AG04450 (cell line): ENCODE measurements at regions not wholly inside any gene's neighbourhood (a gene's known extent, or its start where the extent isn't known, plus 50 kb on each side); places are given as distances from the start of the nearest gene placed in this dataset.

Experiments
- CTCF ChIA-PET: fragments of 300-600, 350-600 bp; formaldehyde crosslinking; extraction: SDS; loops from one replicate; lab custom pipeline; 2022; ENCODE audit warnings: antibody characterized with exemption, inconsistent platforms; lab: Charles Lee
- POLR2A ChIA-PET: fragments of 350-600 bp; formaldehyde crosslinking; extraction: SDS; loops from one replicate; lab custom pipeline; 2021; ENCODE audit warnings: antibody characterized with exemption, inconsistent platforms; lab: Yijun Ruan, JAX
- DNase-seq: peaks from one replicate; pipeline ENCODE4 v3.0.0-alpha.2; 2011; ENCODE audit warnings: low read depth, low spot score
- H3K27ac ChIP-seq: one replicate; pipeline ENCODE4 v1.5.1; 2012; ENCODE audit warnings: low read depth, low read length, control low read depth
- H3K27me3 ChIP-seq: one replicate; pipeline ENCODE4 v1.6.0; 2012; ENCODE audit warnings: low read length; ENCODE audit not compliant: control insufficient read depth, insufficient read depth
- H3K4me3 ChIP-seq: 2 replicates; pipeline ENCODE4 v1.5.1; 2011; ENCODE audit warnings: mild to moderate bottlenecking, low read depth, low read length, control low read depth
- H3K9me3 ChIP-seq: 2 replicates; pipeline ENCODE4 v1.5.1; 2012; ENCODE audit warnings: low read length; ENCODE audit not compliant: control insufficient read depth, insufficient read depth
- TF ChIP-seq, protein P1 (sequence below): IDR thresholded peaks from 2 replicates; pipeline ENCODE4 v1.5.1; 2011; ENCODE audit warnings: low read depth, low read length, control low read depth, inconsistent platforms

- H3K4me3 ChIP-seq, result no peak overlapping the region
- TF ChIP-seq, protein P1, sequence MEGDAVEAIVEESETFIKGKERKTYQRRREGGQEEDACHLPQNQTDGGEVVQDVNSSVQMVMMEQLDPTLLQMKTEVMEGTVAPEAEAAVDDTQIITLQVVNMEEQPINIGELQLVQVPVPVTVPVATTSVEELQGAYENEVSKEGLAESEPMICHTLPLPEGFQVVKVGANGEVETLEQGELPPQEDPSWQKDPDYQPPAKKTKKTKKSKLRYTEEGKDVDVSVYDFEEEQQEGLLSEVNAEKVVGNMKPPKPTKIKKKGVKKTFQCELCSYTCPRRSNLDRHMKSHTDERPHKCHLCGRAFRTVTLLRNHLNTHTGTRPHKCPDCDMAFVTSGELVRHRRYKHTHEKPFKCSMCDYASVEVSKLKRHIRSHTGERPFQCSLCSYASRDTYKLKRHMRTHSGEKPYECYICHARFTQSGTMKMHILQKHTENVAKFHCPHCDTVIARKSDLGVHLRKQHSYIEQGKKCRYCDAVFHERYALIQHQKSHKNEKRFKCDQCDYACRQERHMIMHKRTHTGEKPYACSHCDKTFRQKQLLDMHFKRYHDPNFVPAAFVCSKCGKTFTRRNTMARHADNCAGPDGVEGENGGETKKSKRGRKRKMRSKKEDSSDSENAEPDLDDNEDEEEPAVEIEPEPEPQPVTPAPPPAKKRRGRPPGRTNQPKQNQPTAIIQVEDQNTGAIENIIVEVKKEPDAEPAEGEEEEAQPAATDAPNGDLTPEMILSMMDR, result no peak
- peaks cover 7% of the 10 kb centered on the region; the same call in 1 of the 2 replicates for H3K9me3 ChIP-seq
- POLR2A ChIA-PET, result no interaction called here
- CTCF ChIA-PET, result no interaction called here
- H3K27ac ChIP-seq, result no peak overlapping the region
- DNase-seq, result no peak
- no peaks in the 10 kb centered on the region for H3K27me3 ChIP-seq
Measured at GRCh38 chr2:56502616-56503015, 318.8 kb downstream of the CCDC85A start.

DNA sequence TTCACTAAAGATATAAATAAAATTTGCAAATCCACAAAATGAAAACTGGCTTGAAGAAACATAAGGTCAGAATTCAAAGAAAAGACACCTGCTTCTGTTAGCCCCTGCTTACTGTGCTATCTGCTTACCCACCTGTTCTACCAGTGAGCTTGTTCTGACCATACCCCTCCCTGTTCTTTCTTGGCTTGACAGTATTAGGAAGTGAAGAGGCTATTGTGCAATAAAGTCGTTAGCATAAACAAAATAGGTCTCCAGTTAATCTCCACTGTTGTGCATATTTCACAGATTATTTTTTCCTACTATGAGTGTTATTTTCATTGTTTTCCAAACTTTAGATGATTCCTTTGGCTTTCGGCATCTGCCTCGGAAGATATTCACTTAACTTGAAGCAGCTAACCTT is 322.1 kb downstream of the CCDC85A start:
- TF ChIP-seq, protein P1, result no peak
- Histone ChIP-seq H3K9me3 (peaks cover 19% of the 10 kb centered on the region), H3K4me3 (no peak overlapping the region), H3K27ac (no peak overlapping the region), H3K27me3 (no peaks in the 10 kb centered on the region)
- ChIA-PET POLR2A (no interaction called here), CTCF (no interaction called here)
- no peak for DNase-seq

- ChIA-PET CTCF (no interaction called here), POLR2A (no interaction called here)
- H3K27me3 ChIP-seq, result no peaks in the 10 kb centered on the region
- DNase-seq, result no peak
- peaks cover 19% of the 10 kb centered on the region for H3K9me3 ChIP-seq
- TF ChIP-seq, protein P1, result no peak
- no peak overlapping the region for H3K4me3 ChIP-seq
- no peak overlapping the region for H3K27ac ChIP-seq
Measured at GRCh38 chr2:56508662-56509061, 324.9 kb downstream of the CCDC85A start.

DNA sequence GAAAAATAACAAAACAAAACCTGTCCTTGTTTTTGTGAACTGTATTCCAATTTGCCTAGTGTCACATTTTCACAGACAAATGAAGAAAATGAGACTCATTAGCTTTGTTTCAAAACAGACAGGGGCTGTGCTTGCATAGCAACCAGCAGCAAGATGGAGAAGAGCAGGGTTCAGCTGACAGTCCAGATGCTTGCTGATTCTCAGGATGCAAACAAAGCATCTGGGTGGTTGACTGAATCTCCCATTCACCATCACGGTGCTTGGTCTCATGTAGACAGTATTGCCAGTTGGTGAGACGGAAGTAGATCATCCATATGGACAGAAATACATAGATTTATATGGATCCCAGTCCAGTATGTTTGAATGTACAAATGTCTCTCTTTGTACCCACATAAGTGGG is 326.8 kb downstream of the CCDC85A start:
- TF ChIP-seq, protein P1, result no peak
- Histone ChIP-seq H3K27me3 (no peaks in the 10 kb centered on the region), H3K27ac (no peak overlapping the region), H3K9me3 (peaks cover 19% of the 10 kb centered on the region), H3K4me3 (no peak overlapping the region)
- CTCF ChIA-PET, result no interaction called here
- POLR2A ChIA-PET, result no interaction called here
- no peak for DNase-seq

- POLR2A ChIA-PET, result no interaction called here
- H3K27me3 ChIP-seq, result no peaks in the 10 kb centered on the region
- no peak overlapping the region for H3K27ac ChIP-seq
- CTCF ChIA-PET, result no interaction called here
- TF ChIP-seq, protein P1, result no peak
- H3K9me3 ChIP-seq, result no peaks in the 10 kb centered on the region; the same call in 1 of the 2 replicates
- DNase-seq, result no peak
- H3K4me3 ChIP-seq, result no peak overlapping the region
Measured at GRCh38 chr2:56515399-56515798, 331.6 kb downstream of the CCDC85A start.
